ENCODE measurements at regions not wholly inside any gene's neighbourhood (a gene's known extent, or its start where the extent isn't known, plus 50 kb on each side); places are given as distances from the start of the nearest gene placed in this dataset.
"Not testable (repeated sequence)": the region's sequence is repeated elsewhere in the genome, so short reads cannot be mapped to it uniquely, and the experiment has no call there.

- DNase-seq = no peak
- no peak overlapping the region for H3K27ac ChIP-seq
- H3K9me3 ChIP-seq = peaks cover 0 to 11% (median 0%) of the 10 kb centered on the region in 3 donors
- TF ChIP-seq CTCF (IDR thresholded peaks at IDR 0.05) = no peak
- H3K27me3 ChIP-seq = no peaks in the 10 kb centered on the region
- H3K4me1 ChIP-seq = no peaks in the 10 kb centered on the region
- no peaks in the 10 kb centered on the region for H3K36me3 ChIP-seq
- no peak overlapping the region for H3K4me3 ChIP-seq
- intact Hi-C loops (cut with DNase I; ENCODE audit: low total_unique reads) = no loop called here
These were observed 270.0 kb downstream of the CENPC start for GRCh38 chr4:67275179-67275750.

- H3K27ac ChIP-seq; H3K27me3 ChIP-seq; H3K4me1 ChIP-seq; H3K36me3 ChIP-seq; DNase-seq; intact Hi-C loops (cut with DNase I; ENCODE audit: low total_unique reads); H3K4me3 ChIP-seq: not testable (repeated sequence)
- H3K9me3 ChIP-seq = peaks cover 0 to 11% (median 3%) of the 10 kb centered on the region in 3 donors
These were observed 270.6 kb downstream of the CENPC start for GRCh38 chr4:67274671-67275070.

- DNase-seq = no peak
- Histone ChIP-seq H3K4me3 (no peak overlapping the region), H3K9me3 (peaks cover 0 to 11% (median 7%) of the 10 kb centered on the region in 3 donors), H3K27me3 (no peaks in the 10 kb centered on the region), H3K4me1 (no peaks in the 10 kb centered on the region), H3K27ac (no peak overlapping the region), H3K36me3 (no peaks in the 10 kb centered on the region)
- intact Hi-C loops (cut with DNase I; ENCODE audit: low total_unique reads) = no loop called here
- TF ChIP-seq CTCF (IDR thresholded peaks at IDR 0.05) = no peak
These were observed 271.6 kb downstream of the CENPC start for GRCh38 chr4:67273666-67274065.

GRCh38 chr4:67261971-67262370, 283.3 kb downstream of the CENPC start:
- Histone ChIP-seq H3K4me3 (no peak overlapping the region), H3K9me3 (no peaks in the 10 kb centered on the region), H3K27me3 (no peaks in the 10 kb centered on the region), H3K4me1 (no peaks in the 10 kb centered on the region), H3K27ac (no peak overlapping the region), H3K36me3 (no peaks in the 10 kb centered on the region)
- TF ChIP-seq CTCF (IDR thresholded peaks at IDR 0.05) = no peak
- no peak for DNase-seq
- intact Hi-C loops (cut with DNase I; ENCODE audit: low total_unique reads) = no loop called here

GRCh38 chr4:67256388-67257043, 288.8 kb downstream of the CENPC start:
- no peaks in the 10 kb centered on the region for H3K27me3 ChIP-seq
- no peaks in the 10 kb centered on the region for H3K4me1 ChIP-seq
- no peaks in the 10 kb centered on the region for H3K9me3 ChIP-seq
- no peak for TF ChIP-seq CTCF (IDR thresholded peaks at IDR 0.05)
- no peak overlapping the region for H3K4me3 ChIP-seq
- H3K36me3 ChIP-seq = no peaks in the 10 kb centered on the region
- no peak overlapping the region for H3K27ac ChIP-seq
- DNase-seq = no peak
- intact Hi-C loops (cut with DNase I; ENCODE audit: low total_unique reads) = no loop called here

- H3K36me3 ChIP-seq = no peaks in the 10 kb centered on the region
- no peak for TF ChIP-seq CTCF (IDR thresholded peaks at IDR 0.05)
- no peak overlapping the region for H3K27ac ChIP-seq
- H3K27me3 ChIP-seq = no peaks in the 10 kb centered on the region
- no peaks in the 10 kb centered on the region for H3K4me1 ChIP-seq
- H3K9me3 ChIP-seq = no peaks in the 10 kb centered on the region
- no peak overlapping the region for H3K4me3 ChIP-seq
- DNase-seq = no peak
- intact Hi-C loops (cut with DNase I; ENCODE audit: low total_unique reads) = no loop called here
These were observed 295.0 kb downstream of the CENPC start for GRCh38 chr4:67250131-67250896.
